Sigmoid colon (tissue), 4 donors: ENCODE measurements at regions not wholly inside any gene's neighbourhood (a gene's known extent, or its start where the extent isn't known, plus 50 kb on each side); places are given as distances from the start of the nearest gene placed in this dataset.

Experiments
- CTCF ChIP-seq, 4 experiments: fragments of 450-650 bp in 3 of 4; fragments of 200-600 bp in 1 of 4; IDR thresholded peaks; one replicate each; pipeline ENCODE4 v1.5.1; 2016 to 2019; ENCODE audit warnings: antibody characterized with exemption in 4 of 4, mild to moderate bottlenecking in 3 of 4, moderate library complexity in 2 of 4
- EP300 ChIP-seq, 4 donors: sonication (generic); formaldehyde crosslinking; IDR thresholded peaks; one replicate each; pipeline ENCODE4 v1.6.1; 2017; ENCODE audit warnings: antibody characterized with exemption in 4 of 4
- POLR2A ChIP-seq, 2 donors: fragments of 450-650 bp; IDR thresholded peaks; one replicate each; pipeline ENCODE4 v1.6.1; 2016; ENCODE audit warnings: antibody characterized with exemption in 2 of 2, mild to moderate bottlenecking in 2 of 2, moderate library complexity in 2 of 2
- POLR2AphosphoS5 ChIP-seq, 4 donors: sonication (generic); formaldehyde crosslinking; IDR thresholded peaks; one replicate each; pipeline ENCODE4 v1.6.1; 2017; ENCODE audit warnings: antibody characterized with exemption in 4 of 4

- TF ChIP-seq POLR2AphosphoS5 (IDR thresholded peaks at IDR 0.05) (no peak), POLR2A (IDR thresholded peaks at IDR 0.05) (no peak), CTCF (IDR thresholded peaks at IDR 0.05) (no peak), EP300 (IDR thresholded peaks at IDR 0.05) (no peak)
Measured at GRCh38 chr3:87949189-87949878, 109.5 kb downstream of the CGGBP1 start.
